Left forelimb (tissue), 1 donor: ENCODE measurements at regions not wholly inside any gene's neighbourhood (a gene's known extent, or its start where the extent isn't known, plus 50 kb on each side); places are given as distances from the start of the nearest gene placed in this dataset.
"Not testable (repeated sequence)": the region's sequence is repeated elsewhere in the genome, so short reads cannot be mapped to it uniquely, and the experiment has no call there.

Experiments used
- DNase-seq: peaks from one replicate; pipeline ENCODE4 v3.0.0-alpha.2; 2018; ENCODE audit warnings: low spot score

GRCh38 chr2:78145997-78146722 lies 624.0 kb upstream of the LRRTM4 start:
- DNase-seq, result no peak

GRCh38 chr2:78147466-78147865 lies 625.3 kb upstream of the LRRTM4 start:
- DNase-seq, result no peak

- no peak for DNase-seq
Measured at GRCh38 chr2:78154586-78154985, 632.4 kb upstream of the LRRTM4 start.

GRCh38 chr2:78162202-78162601 lies 640.0 kb upstream of the LRRTM4 start:
- DNase-seq, result no peak

GRCh38 chr2:78172157-78172556 lies 650.0 kb upstream of the LRRTM4 start:
- DNase-seq, result not testable (repeated sequence)

GRCh38 chr2:78175645-78176044 lies 653.5 kb upstream of the LRRTM4 start:
- DNase-seq, result no peak

GRCh38 chr2:78201064-78201575 lies 678.9 kb upstream of the LRRTM4 start:
- no peak for DNase-seq

- DNase-seq, result no peak
Measured at GRCh38 chr2:78202366-78202765, 680.2 kb upstream of the LRRTM4 start.

GRCh38 chr2:78202986-78203670 lies 681.0 kb upstream of the LRRTM4 start:
- no peak for DNase-seq

- no peak for DNase-seq
Measured at GRCh38 chr2:78218066-78218465, 695.9 kb upstream of the LRRTM4 start.

GRCh38 chr2:78237704-78238103 lies 715.5 kb upstream of the LRRTM4 start:
- DNase-seq, result no peak

GRCh38 chr2:78245394-78246135 lies 723.4 kb upstream of the LRRTM4 start:
- DNase-seq, result no peak

- DNase-seq, result no peak
Measured at GRCh38 chr2:78251708-78252107, 729.5 kb upstream of the LRRTM4 start.

- no peak for DNase-seq
Measured at GRCh38 chr2:78260861-78261260, 738.7 kb upstream of the LRRTM4 start.

GRCh38 chr2:78261454-78261853 lies 739.3 kb upstream of the LRRTM4 start:
- no peak for DNase-seq

GRCh38 chr2:78262089-78262488 lies 739.9 kb upstream of the LRRTM4 start:
- DNase-seq, result not testable (repeated sequence)

- no peak for DNase-seq
Measured at GRCh38 chr2:78262713-78263375, 740.7 kb upstream of the LRRTM4 start.

GRCh38 chr2:78263571-78263970 lies 741.4 kb upstream of the LRRTM4 start:
- no peak for DNase-seq

- DNase-seq, result no peak
Measured at GRCh38 chr2:78264130-78264529, 742.0 kb upstream of the LRRTM4 start.

GRCh38 chr2:78281164-78281563 lies 744.3 kb upstream of the REG3G start:
- no peak for DNase-seq

- DNase-seq, result no peak
Measured at GRCh38 chr2:78290581-78291214, 734.8 kb upstream of the REG3G start.

GRCh38 chr2:78293768-78294167 lies 731.7 kb upstream of the REG3G start:
- no peak for DNase-seq
